ENCODE measurements at regions not wholly inside any gene's neighbourhood (a gene's known extent, or its start where the extent isn't known, plus 50 kb on each side); places are given as distances from the start of the nearest gene placed in this dataset.

DNA sequence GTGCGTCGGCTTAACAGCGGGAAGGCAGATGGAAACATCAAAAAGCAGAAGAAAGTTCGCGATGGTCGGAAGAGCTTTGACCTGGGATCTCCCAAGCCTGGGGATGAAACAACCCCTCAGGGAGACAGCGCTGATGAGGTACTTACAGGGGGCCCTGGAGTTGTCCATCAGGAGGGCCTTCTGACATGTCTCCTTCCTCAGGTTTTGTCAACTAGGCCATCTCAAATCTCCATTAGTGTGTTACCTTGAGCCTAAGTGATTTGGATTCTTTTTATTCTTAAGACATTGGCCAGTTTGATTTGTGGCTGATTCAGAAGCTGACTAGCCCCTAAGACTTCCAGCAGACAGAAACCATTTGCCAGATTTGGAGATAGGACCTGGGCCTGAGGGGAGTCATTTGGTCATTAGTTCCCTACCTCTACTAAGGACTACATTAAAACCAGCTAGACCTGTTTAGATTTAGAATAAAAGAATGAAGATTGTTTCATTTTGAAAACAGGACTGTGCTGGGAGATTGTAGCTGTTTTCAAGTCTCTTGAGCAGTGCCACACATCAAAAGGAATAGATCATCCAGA, 97.6 kb upstream of the UMPS start:
- TF ChIP-seq, protein P1, sequence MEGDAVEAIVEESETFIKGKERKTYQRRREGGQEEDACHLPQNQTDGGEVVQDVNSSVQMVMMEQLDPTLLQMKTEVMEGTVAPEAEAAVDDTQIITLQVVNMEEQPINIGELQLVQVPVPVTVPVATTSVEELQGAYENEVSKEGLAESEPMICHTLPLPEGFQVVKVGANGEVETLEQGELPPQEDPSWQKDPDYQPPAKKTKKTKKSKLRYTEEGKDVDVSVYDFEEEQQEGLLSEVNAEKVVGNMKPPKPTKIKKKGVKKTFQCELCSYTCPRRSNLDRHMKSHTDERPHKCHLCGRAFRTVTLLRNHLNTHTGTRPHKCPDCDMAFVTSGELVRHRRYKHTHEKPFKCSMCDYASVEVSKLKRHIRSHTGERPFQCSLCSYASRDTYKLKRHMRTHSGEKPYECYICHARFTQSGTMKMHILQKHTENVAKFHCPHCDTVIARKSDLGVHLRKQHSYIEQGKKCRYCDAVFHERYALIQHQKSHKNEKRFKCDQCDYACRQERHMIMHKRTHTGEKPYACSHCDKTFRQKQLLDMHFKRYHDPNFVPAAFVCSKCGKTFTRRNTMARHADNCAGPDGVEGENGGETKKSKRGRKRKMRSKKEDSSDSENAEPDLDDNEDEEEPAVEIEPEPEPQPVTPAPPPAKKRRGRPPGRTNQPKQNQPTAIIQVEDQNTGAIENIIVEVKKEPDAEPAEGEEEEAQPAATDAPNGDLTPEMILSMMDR (IDR thresholded peaks at IDR 0.05), result no peak
- no peak for TF ChIP-seq POLR2A (IDR thresholded peaks at IDR 0.05)

All from Peyer's patch (tissue), 4 donors.